Peyer's patch (tissue), 4 donors: ENCODE measurements at regions not wholly inside any gene's neighbourhood (a gene's known extent, or its start where the extent isn't known, plus 50 kb on each side); places are given as distances from the start of the nearest gene placed in this dataset.

Experiments
- DNase-seq, 3 donors: peaks; one replicate each; pipeline ENCODE4 v3.0.0-alpha.2; 2017 to 2019
- H3K27ac ChIP-seq, 4 donors: fragments of 200-600 bp; sonication (generic); one replicate each; pipeline ENCODE4 v1.5.1; 2016 to 2019
- H3K27me3 ChIP-seq, 2 donors: fragments of 200-600 bp; sonication (generic); one replicate each; pipeline ENCODE4 v1.5.1; 2019
- H3K36me3 ChIP-seq, 3 donors: fragments of 200-600 bp; sonication (generic); one replicate each; pipeline ENCODE4 v1.5.1; 2016 to 2019
- H3K4me1 ChIP-seq, 4 donors: fragments of 200-600 bp; sonication (generic); one replicate each; pipeline ENCODE4 v1.5.1; 2016 to 2019
- H3K4me3 ChIP-seq, 4 donors: fragments of 200-600 bp; sonication (generic); 1 replicate in 3 of 4; 2 replicates in 1 of 4; pipeline ENCODE4 v1.5.1; 2016 to 2019; ENCODE audit warnings: mild to moderate bottlenecking in 1 of 4
- H3K9me3 ChIP-seq, 4 donors: fragments of 200-600 bp; sonication (generic); one replicate each; pipeline ENCODE4 v1.5.1; 2016 to 2019; ENCODE audit warnings: mild to moderate bottlenecking in 1 of 4
- CTCF ChIP-seq, 6 experiments: fragments of 450-650 bp in 4 of 6; fragments of 200-600 bp in 2 of 6; sonication (generic) in 1 of 6; IDR thresholded peaks; one replicate each; pipeline ENCODE4 v1.5.1; 2017 to 2019; ENCODE audit warnings: antibody characterized with exemption in 6 of 6, mild to moderate bottlenecking in 3 of 6, moderate library complexity in 1 of 6
- POLR2A ChIP-seq, 2 donors: fragments of 450-650 bp; IDR thresholded peaks; one replicate each; pipeline ENCODE4 v1.5.1; 2017; ENCODE audit warnings: antibody characterized with exemption in 2 of 2, mild to moderate bottlenecking in 2 of 2, moderate library complexity in 2 of 2

DNA sequence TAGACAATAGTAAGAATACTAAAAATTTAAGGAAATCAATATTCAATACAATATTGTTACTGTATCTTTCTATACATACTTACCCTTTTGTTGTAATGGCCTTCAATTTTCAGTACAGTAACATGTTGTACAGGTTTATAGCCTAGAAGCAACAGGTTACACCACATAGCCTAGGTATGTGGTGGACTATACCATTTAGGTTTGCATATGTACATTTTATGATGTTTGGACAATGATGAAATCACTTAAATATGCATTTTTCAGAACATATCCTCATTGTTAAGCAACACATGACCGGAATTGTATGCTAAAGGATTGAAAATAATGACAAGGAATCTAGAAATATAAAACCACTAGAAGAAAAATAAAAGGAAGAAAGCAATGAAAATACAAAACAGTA, 611.4 kb downstream of the DACH1 start:
- Histone ChIP-seq H3K36me3 (no peaks in the 10 kb centered on the region), H3K27ac (no peak overlapping the region), H3K27me3 (no peaks in the 10 kb centered on the region), H3K4me1 (no peaks in the 10 kb centered on the region), H3K4me3 (no peak overlapping the region), H3K9me3 (no peaks in the 10 kb centered on the region)
- no peak for TF ChIP-seq CTCF (IDR thresholded peaks at IDR 0.05)
- no peak for TF ChIP-seq POLR2A (IDR thresholded peaks at IDR 0.05)
- DNase-seq = no peak

- no peaks in the 10 kb centered on the region for H3K27me3 ChIP-seq
- H3K4me3 ChIP-seq = no peak overlapping the region
- TF ChIP-seq POLR2A (IDR thresholded peaks at IDR 0.05) = no peak
- no peak for TF ChIP-seq CTCF (IDR thresholded peaks at IDR 0.05)
- no peaks in the 10 kb centered on the region for H3K9me3 ChIP-seq
- H3K4me1 ChIP-seq = no peaks in the 10 kb centered on the region
- DNase-seq = no peak
- no peaks in the 10 kb centered on the region for H3K36me3 ChIP-seq
- H3K27ac ChIP-seq = no peak overlapping the region
Measured at GRCh38 chr13:71254384-71254783, 612.6 kb downstream of the DACH1 start.

GRCh38 chr13:71252184-71252704, 614.8 kb downstream of the DACH1 start:
- Histone ChIP-seq H3K4me1 (no peaks in the 10 kb centered on the region), H3K27ac (no peak overlapping the region), H3K4me3 (no peak overlapping the region), H3K9me3 (no peaks in the 10 kb centered on the region), H3K36me3 (no peaks in the 10 kb centered on the region), H3K27me3 (no peaks in the 10 kb centered on the region)
- no peak for DNase-seq
- TF ChIP-seq CTCF (IDR thresholded peaks at IDR 0.05) = no peak
- no peak for TF ChIP-seq POLR2A (IDR thresholded peaks at IDR 0.05)

DNA sequence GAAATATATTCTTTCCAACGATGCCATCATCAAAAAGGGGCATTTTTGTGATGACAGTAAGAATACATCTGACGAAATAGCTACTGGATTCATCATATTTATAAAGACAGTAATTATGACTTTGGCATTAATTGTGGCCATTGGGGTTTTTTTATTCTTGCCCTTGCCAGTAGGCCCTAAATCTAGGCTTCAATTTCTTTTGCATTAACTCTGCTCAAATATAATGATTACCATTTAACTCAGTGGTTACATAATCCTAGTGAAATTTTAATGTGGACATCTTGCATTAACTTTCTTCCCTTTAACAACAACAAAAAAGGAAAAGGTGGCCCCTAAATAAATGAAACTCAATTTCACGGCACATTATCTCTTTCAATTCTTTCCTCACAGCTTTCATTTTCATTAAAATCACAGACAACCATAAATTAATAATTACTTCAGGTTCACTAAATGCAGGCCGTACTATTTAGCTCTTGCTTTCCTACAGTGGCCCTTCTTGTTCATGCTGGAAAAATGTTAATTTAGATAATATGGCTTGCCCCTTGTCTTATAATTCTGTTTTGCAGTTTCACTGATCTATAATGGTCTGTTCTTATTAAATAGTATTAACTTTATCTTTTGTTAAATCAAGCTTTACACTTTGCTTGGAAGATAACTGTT, 615.6 kb downstream of the DACH1 start:
- Histone ChIP-seq H3K36me3 (no peaks in the 10 kb centered on the region), H3K27ac (no peak overlapping the region), H3K4me1 (no peaks in the 10 kb centered on the region), H3K4me3 (no peak overlapping the region), H3K27me3 (no peaks in the 10 kb centered on the region), H3K9me3 (no peaks in the 10 kb centered on the region)
- TF ChIP-seq CTCF (IDR thresholded peaks at IDR 0.05) (no peak), POLR2A (IDR thresholded peaks at IDR 0.05) (no peak)
- no peak for DNase-seq

GRCh38 chr13:71249011-71249410, 618.0 kb downstream of the DACH1 start:
- no peaks in the 10 kb centered on the region for H3K4me1 ChIP-seq
- TF ChIP-seq POLR2A (IDR thresholded peaks at IDR 0.05) (no peak), CTCF (IDR thresholded peaks at IDR 0.05) (no peak)
- H3K36me3 ChIP-seq = no peaks in the 10 kb centered on the region
- H3K27me3 ChIP-seq = no peaks in the 10 kb centered on the region
- no peaks in the 10 kb centered on the region for H3K9me3 ChIP-seq
- H3K27ac ChIP-seq = no peak overlapping the region
- no peak overlapping the region for H3K4me3 ChIP-seq
- DNase-seq = no peak
